ENCODE measurements at regions not wholly inside any gene's neighbourhood (a gene's known extent, or its start where the extent isn't known, plus 50 kb on each side); places are given as distances from the start of the nearest gene placed in this dataset.
"Not testable (repeated sequence)": the region's sequence is repeated elsewhere in the genome, so short reads cannot be mapped to it uniquely, and the experiment has no call there.

- FAIRE-seq, result no peak
- DNase-seq (ENCODE audit: extremely low spot score, insufficient read length, low read depth), result no peak
Observed at GRCh38 chr9:29981013-29981412, 2403.4 kb upstream of the ACO1 start.

- no peak for FAIRE-seq
- no peak for DNase-seq (ENCODE audit: extremely low spot score, insufficient read length, low read depth)
Observed at GRCh38 chr9:29999645-30000044, 2384.8 kb upstream of the ACO1 start.

DNA sequence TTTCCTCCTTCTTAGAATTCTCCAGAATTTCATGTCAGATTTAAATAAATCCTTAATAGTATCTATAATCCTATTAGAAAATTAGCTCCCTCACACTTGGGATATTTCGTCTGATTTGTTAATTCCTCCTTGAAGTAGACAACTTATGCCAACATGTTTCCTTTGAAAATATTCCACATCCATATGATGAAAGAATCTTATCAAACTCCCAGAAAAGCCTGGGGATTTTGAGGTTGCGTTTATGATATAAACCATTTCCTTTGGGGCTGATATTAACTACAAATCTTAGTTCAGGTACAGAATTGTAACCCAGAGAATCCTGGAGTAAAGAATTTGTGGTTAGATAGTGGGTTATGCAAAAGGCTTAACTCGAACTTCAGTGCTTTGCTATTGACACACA lies 2373.8 kb upstream of the ACO1 start:
- DNase-seq (ENCODE audit: extremely low spot score, insufficient read length, low read depth) (no peak), FAIRE-seq (no peak)

- DNase-seq (ENCODE audit: extremely low spot score, insufficient read length, low read depth) (no peak), FAIRE-seq (no peak)
Observed at GRCh38 chr9:30012622-30013021, 2371.8 kb upstream of the ACO1 start.

- no peak for DNase-seq (ENCODE audit: extremely low spot score, insufficient read length, low read depth)
- no peak for FAIRE-seq
Observed at GRCh38 chr9:30015073-30015472, 2369.4 kb upstream of the ACO1 start.

GRCh38 chr9:30020161-30020560 lies 2364.3 kb upstream of the ACO1 start:
- no peak for DNase-seq (ENCODE audit: extremely low spot score, insufficient read length, low read depth)
- no peak for FAIRE-seq

DNA sequence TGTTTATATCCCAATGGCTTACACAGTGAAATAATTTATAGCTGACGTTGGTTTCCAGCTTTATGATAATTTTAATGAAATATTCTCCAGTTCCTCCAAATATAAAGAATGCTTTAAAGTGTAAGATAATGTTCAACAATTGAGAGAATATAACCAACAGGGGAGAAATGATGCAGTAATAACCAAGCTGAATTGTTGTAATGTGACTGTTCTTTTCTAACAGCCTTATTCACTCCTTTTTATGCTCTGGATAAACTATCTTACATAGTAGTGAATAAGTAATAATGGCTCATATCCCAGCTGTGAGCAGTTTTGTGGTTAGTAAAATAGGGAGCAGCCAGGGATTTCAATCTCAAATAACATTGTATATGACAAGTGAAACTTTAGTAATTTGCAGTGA lies 2348.7 kb upstream of the ACO1 start:
- FAIRE-seq, result no peak
- DNase-seq (ENCODE audit: extremely low spot score, insufficient read length, low read depth), result no peak

DNA sequence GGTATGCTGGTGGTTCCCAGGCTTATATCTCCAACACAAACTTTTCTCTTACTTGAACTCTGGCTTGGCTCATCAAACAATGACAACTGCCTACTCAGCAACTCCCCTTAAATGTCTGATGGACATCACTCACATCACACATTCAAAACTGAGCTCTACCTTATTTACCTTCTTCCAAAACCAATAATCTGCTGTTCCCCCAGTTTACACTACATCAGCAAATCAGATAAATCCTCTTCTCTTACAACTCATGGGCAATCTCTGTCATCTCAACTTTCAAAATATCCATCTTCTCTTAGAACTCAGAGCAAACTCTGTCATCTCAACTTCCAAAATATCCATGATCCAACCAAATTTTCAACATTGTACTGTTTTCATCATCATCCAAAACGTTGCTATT lies 2347.9 kb upstream of the ACO1 start:
- FAIRE-seq, result no peak
- no peak for DNase-seq (ENCODE audit: extremely low spot score, insufficient read length, low read depth)

DNA sequence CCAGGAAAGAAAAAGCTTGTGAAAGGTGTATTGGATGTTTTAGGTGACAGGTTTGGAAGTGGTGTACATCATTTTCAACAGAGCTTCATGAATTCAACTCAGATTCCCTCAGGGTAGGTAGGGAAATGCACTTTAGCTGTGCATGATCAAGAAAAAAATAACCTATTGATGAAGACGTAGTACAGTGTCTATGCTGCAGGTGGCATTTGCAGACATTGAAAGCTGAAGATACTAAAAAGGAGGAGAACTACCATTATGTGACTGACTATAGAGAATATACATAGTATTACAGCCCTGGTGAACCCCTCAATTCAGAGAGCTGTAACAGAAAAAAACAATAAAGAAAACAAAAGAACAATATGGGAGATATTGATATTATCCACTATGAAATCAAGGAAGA lies 2344.7 kb upstream of the ACO1 start:
- DNase-seq (ENCODE audit: extremely low spot score, insufficient read length, low read depth) (no peak), FAIRE-seq (no peak)

DNA sequence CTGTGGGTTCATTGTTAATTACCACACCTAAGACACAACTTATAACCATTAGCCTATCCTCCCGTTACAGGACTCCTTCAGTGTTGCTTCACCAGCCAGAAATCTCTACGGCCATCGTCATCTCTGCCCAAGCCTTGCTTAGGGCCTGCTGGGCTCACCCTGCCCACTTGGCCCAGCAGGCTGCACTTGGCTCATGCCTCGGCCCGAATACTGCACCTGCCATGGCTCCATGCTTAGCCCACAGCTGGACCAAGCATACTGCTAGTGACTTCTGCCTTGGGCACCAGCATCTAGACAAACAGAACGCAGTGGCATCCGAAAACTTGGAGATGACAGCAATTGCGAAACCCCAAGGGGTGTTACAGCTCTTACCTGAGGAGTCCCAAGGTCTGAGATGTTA lies 2336.0 kb upstream of the ACO1 start:
- DNase-seq (ENCODE audit: extremely low spot score, insufficient read length, low read depth) (no peak), FAIRE-seq (no peak)

- no peak for FAIRE-seq
- no peak for DNase-seq (ENCODE audit: extremely low spot score, insufficient read length, low read depth)
Observed at GRCh38 chr9:30058463-30058862, 2326.0 kb upstream of the ACO1 start.

GRCh38 chr9:30060976-30061375 lies 2323.5 kb upstream of the ACO1 start:
- FAIRE-seq (no peak), DNase-seq (ENCODE audit: extremely low spot score, insufficient read length, low read depth) (no peak)

GRCh38 chr9:30065888-30066287 lies 2318.6 kb upstream of the ACO1 start:
- FAIRE-seq (no peak), DNase-seq (ENCODE audit: extremely low spot score, insufficient read length, low read depth) (no peak)

DNA sequence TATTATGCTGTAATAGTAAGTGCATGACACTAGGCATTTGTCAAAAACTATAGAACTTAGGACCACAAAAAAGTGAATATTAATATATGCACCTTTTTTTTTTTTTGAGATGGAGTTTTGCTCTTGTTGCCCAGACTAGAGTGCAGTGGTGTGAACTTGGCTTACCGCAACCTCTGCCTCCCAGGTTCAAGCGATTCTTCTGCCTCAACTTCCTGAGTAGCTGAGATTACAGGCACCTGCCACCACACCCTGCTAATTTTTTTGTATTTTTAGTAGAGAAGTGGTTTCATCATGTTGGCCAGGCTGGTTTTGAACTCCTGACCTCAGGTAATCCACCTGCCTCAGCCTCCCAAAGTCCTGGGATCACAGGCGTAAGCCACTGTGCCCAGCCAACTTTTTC lies 2315.2 kb upstream of the ACO1 start:
- not testable (repeated sequence) for FAIRE-seq; DNase-seq (ENCODE audit: extremely low spot score, insufficient read length, low read depth)

- FAIRE-seq (no peak), DNase-seq (ENCODE audit: extremely low spot score, insufficient read length, low read depth) (no peak)
Observed at GRCh38 chr9:30075022-30075421, 2309.4 kb upstream of the ACO1 start.

DNA sequence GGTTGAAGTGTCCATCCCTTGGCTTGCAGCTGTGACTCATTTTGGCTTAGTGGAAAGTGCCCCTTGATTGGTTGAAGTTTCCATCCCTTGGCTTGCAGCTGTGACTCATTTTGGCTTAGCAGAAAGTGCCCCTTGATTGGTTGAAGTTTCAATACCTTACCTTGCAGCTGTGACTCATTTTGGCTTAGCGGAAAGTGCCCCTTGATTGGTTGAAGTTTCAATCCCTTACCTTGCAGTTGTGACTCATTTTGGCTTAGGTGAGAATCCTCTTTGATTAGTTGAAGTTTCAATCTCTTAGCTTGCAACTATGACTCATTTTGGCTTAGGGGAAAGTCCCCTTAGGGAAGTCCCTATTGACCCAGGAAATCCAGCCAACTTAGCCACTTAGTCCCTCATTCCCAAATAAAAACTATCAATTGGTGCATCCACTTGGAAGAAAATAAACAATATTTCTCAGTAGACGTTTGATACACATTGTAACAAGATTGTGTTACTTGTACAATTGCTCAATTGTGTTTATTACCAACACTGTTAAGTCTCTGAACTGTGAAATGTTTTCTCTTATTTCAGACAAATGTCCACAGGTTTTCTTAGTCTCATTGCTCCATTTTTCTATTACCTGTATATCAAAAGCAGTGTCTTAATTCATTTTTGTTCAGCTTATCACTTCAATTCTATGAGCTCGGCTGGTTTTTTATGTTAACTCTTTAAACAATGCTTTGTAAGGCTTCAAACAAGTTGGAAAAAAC lies 2308.8 kb upstream of the ACO1 start:
- DNase-seq (ENCODE audit: extremely low spot score, insufficient read length, low read depth), result no peak

GRCh38 chr9:30078195-30078594 lies 2306.2 kb upstream of the ACO1 start:
- no peak for FAIRE-seq
- no peak for DNase-seq (ENCODE audit: extremely low spot score, insufficient read length, low read depth)

More for the DNA sequence above, 2308.8 kb upstream of the ACO1 start:
- FAIRE-seq, result peak; percentile 59

GRCh38 chr9:30089428-30089827 lies 2295.0 kb upstream of the ACO1 start:
- no peak for DNase-seq (ENCODE audit: extremely low spot score, insufficient read length, low read depth)

GRCh38 chr9:30103647-30104394 lies 2280.6 kb upstream of the ACO1 start:
- FAIRE-seq, result no peak
- no peak for DNase-seq (ENCODE audit: extremely low spot score, insufficient read length, low read depth)

More at GRCh38 chr9:30089428-30089827, 2295.0 kb upstream of the ACO1 start:
- FAIRE-seq, result no peak

GRCh38 chr9:30107134-30107533 lies 2277.3 kb upstream of the ACO1 start:
- DNase-seq (ENCODE audit: extremely low spot score, insufficient read length, low read depth); FAIRE-seq: not testable (repeated sequence)

- DNase-seq (ENCODE audit: extremely low spot score, insufficient read length, low read depth) (no peak), FAIRE-seq (no peak)
Observed at GRCh38 chr9:30116673-30117217, 2267.7 kb upstream of the ACO1 start.

Measured in GM18507 (cell line).